Muscle of leg (tissue), 3 donors: ENCODE measurements at regions not wholly inside any gene's neighbourhood (a gene's known extent, or its start where the extent isn't known, plus 50 kb on each side); places are given as distances from the start of the nearest gene placed in this dataset.
A peak's percentile ranks its signal among the peaks of the same experiment; 100 is the strongest.
"Not testable (repeated sequence)": the region's sequence is repeated elsewhere in the genome, so short reads cannot be mapped to it uniquely, and the experiment has no call there.

Experiments
- DNase-seq: peaks from one replicate; pipeline ENCODE4 v3.0.0; 2013
- H3K27ac ChIP-seq: one replicate; pipeline ENCODE4 v1.5.1; 2013; ENCODE audit warnings: mild to moderate bottlenecking, low read length, control low read depth
- H3K27me3 ChIP-seq: one replicate; pipeline ENCODE4 v1.6.1; 2013; ENCODE audit warnings: low read length; ENCODE audit not compliant: control insufficient read depth, insufficient read depth
- H3K36me3 ChIP-seq: one replicate; pipeline ENCODE4 v1.6.1; 2013; ENCODE audit warnings: low read length; ENCODE audit not compliant: control insufficient read depth, insufficient read depth
- H3K4me1 ChIP-seq: one replicate; pipeline ENCODE4 v1.6.1; 2013; ENCODE audit warnings: low read length; ENCODE audit not compliant: control insufficient read depth, insufficient read depth
- H3K4me3 ChIP-seq: one replicate; pipeline ENCODE4 v1.5.1; 2013; ENCODE audit warnings: low read length, control low read depth
- H3K9me3 ChIP-seq: replicated peaks from 2 replicates; pipeline ENCODE4 v1.6.1; 2013; ENCODE audit warnings: low read depth, low read length; ENCODE audit not compliant: control insufficient read depth
- WGBS: methylation state at CpG from one replicate; pipeline ENCODE4 v1.1.5; 2013; ENCODE audit warnings: missing lambda C conversion rate; ENCODE audit not compliant: insufficient coverage; 5-methylcytosine and 5-hydroxymethylcytosine counted together

GRCh38 chr1:213621077-213621476, 366.7 kb upstream of the PROX1 start:
- Histone ChIP-seq H3K27me3 (no peaks in the 10 kb centered on the region), H3K36me3 (no peaks in the 10 kb centered on the region), H3K27ac (no peak overlapping the region), H3K4me1 (peaks cover 5% of the 10 kb centered on the region), H3K4me3 (no peak overlapping the region), H3K9me3 (no peaks in the 10 kb centered on the region)
- DNase-seq: no peak
- WGBS: 71% methylated on average over 5 of the region's 6 CpGs

GRCh38 chr1:213622365-213623063, 365.3 kb upstream of the PROX1 start:
- H3K36me3 ChIP-seq: no peaks in the 10 kb centered on the region
- H3K27ac ChIP-seq: no peak overlapping the region
- H3K4me3 ChIP-seq: no peak overlapping the region
- H3K9me3 ChIP-seq: no peaks in the 10 kb centered on the region
- peaks cover 5% of the 10 kb centered on the region for H3K4me1 ChIP-seq
- DNase-seq: peak; percentile 54
- WGBS: 57% methylated on average over 14 of the region's 19 CpGs
- H3K27me3 ChIP-seq: no peaks in the 10 kb centered on the region

GRCh38 chr1:213623064-213623581, 364.6 kb upstream of the PROX1 start:
- WGBS: 100% methylated on average over 1 of the region's 9 CpGs
- H3K27ac ChIP-seq: no peak overlapping the region
- no peak for DNase-seq
- H3K27me3 ChIP-seq: no peaks in the 10 kb centered on the region
- peaks cover 5% of the 10 kb centered on the region for H3K4me1 ChIP-seq
- H3K9me3 ChIP-seq: no peaks in the 10 kb centered on the region
- H3K4me3 ChIP-seq: no peak overlapping the region
- H3K36me3 ChIP-seq: no peaks in the 10 kb centered on the region

GRCh38 chr1:213623862-213624261, 363.9 kb upstream of the PROX1 start:
- Histone ChIP-seq H3K36me3 (no peaks in the 10 kb centered on the region), H3K27me3 (no peaks in the 10 kb centered on the region), H3K4me1 (peaks cover 5% of the 10 kb centered on the region), H3K9me3 (no peaks in the 10 kb centered on the region), H3K27ac (no peak overlapping the region), H3K4me3 (no peak overlapping the region)
- WGBS: 100% methylated on average over 3 of the region's 4 CpGs
- no peak for DNase-seq

GRCh38 chr1:213636778-213637177, 351.0 kb upstream of the PROX1 start:
- DNase-seq: not testable (repeated sequence)

GRCh38 chr1:213641312-213641711, 346.5 kb upstream of the PROX1 start:
- Histone ChIP-seq H3K4me3 (no peak overlapping the region), H3K36me3 (no peaks in the 10 kb centered on the region), H3K27ac (no peak overlapping the region), H3K9me3 (no peaks in the 10 kb centered on the region), H3K4me1 (no peaks in the 10 kb centered on the region), H3K27me3 (no peaks in the 10 kb centered on the region)
- 100% methylated on average over 1 of the region's 2 CpGs for WGBS
- no peak for DNase-seq

More at GRCh38 chr1:213636778-213637177, 351.0 kb upstream of the PROX1 start:
- H3K4me3 ChIP-seq, H3K27me3 ChIP-seq, H3K27ac ChIP-seq, H3K36me3 ChIP-seq, H3K9me3 ChIP-seq, H3K4me1 ChIP-seq: not testable (repeated sequence)

GRCh38 chr1:213643360-213643759, 344.4 kb upstream of the PROX1 start:
- no peak for DNase-seq
- H3K4me1 ChIP-seq: no peaks in the 10 kb centered on the region
- no peaks in the 10 kb centered on the region for H3K9me3 ChIP-seq
- H3K36me3 ChIP-seq: no peaks in the 10 kb centered on the region
- no peak overlapping the region for H3K27ac ChIP-seq
- no peak overlapping the region for H3K4me3 ChIP-seq
- H3K27me3 ChIP-seq: no peaks in the 10 kb centered on the region

- Histone ChIP-seq H3K4me1 (no peaks in the 10 kb centered on the region), H3K9me3 (no peaks in the 10 kb centered on the region), H3K36me3 (no peaks in the 10 kb centered on the region), H3K27me3 (peaks cover 2% of the 10 kb centered on the region), H3K4me3 (no peak overlapping the region), H3K27ac (no peak overlapping the region)
- 63% methylated on average over 1 of the region's 2 CpGs for WGBS
- DNase-seq: no peak
Observed at GRCh38 chr1:213647864-213648650, 339.7 kb upstream of the PROX1 start.

GRCh38 chr1:213649373-213649772, 338.4 kb upstream of the PROX1 start:
- no peaks in the 10 kb centered on the region for H3K36me3 ChIP-seq
- no peak overlapping the region for H3K4me3 ChIP-seq
- H3K27ac ChIP-seq: no peak overlapping the region
- no peaks in the 10 kb centered on the region for H3K9me3 ChIP-seq
- 86% methylated on average over 10 of the region's 10 CpGs for WGBS
- no peaks in the 10 kb centered on the region for H3K4me1 ChIP-seq
- peaks cover 2% of the 10 kb centered on the region for H3K27me3 ChIP-seq
- DNase-seq: no peak

GRCh38 chr1:213650603-213651002, 337.2 kb upstream of the PROX1 start:
- H3K4me3 ChIP-seq: no peak overlapping the region
- H3K27me3 ChIP-seq: peaks cover 2% of the 10 kb centered on the region
- WGBS: no CpG with 5 or more reads among the region's 2 CpGs
- no peaks in the 10 kb centered on the region for H3K36me3 ChIP-seq
- no peak overlapping the region for H3K27ac ChIP-seq
- DNase-seq: no peak
- no peaks in the 10 kb centered on the region for H3K9me3 ChIP-seq
- no peaks in the 10 kb centered on the region for H3K4me1 ChIP-seq
